ENCODE measurements at regions not wholly inside any gene's neighbourhood (a gene's known extent, or its start where the extent isn't known, plus 50 kb on each side); places are given as distances from the start of the nearest gene placed in this dataset.

- no peak overlapping the region for H3K4me3 ChIP-seq (ENCODE audit: insufficient read depth, low read depth, low read length)
- no peaks in the 10 kb centered on the region for H3K79me2 ChIP-seq (ENCODE audit: insufficient read depth, low read length)
- TF ChIP-seq EZH2 (IDR thresholded peaks at IDR 0.05; ENCODE audit: insufficient read depth, low read length) (no peak), CTCF (IDR thresholded peaks at IDR 0.05; ENCODE audit: insufficient read depth, low read depth, low read length) (no peak)
- DNase-seq (ENCODE audit: low read depth) (no peak), FAIRE-seq (no peak)
- H3K4me3 Mint-ChIP-seq (ENCODE audit: unreplicated experiment): no peak overlapping the region
- H2AFZ ChIP-seq (ENCODE audit: low read depth, low read length): no peak overlapping the region
- H3K4me1 ChIP-seq (ENCODE audit: insufficient read depth, low read length): no peaks in the 10 kb centered on the region
- H3K27me3 Mint-ChIP-seq (ENCODE audit: low read depth, unreplicated experiment): no peaks in the 10 kb centered on the region
- H3K9me3 ChIP-seq (ENCODE audit: insufficient read depth, low read depth, low read length): no peaks in the 10 kb centered on the region
- no peak overlapping the region for H3K27ac ChIP-seq (ENCODE audit: low read depth, low read length)
- H3K4me1 Mint-ChIP-seq (ENCODE audit: low read depth, unreplicated experiment): no peaks in the 10 kb centered on the region
- no peaks in the 10 kb centered on the region for H3K36me3 ChIP-seq (ENCODE audit: insufficient read depth, low read length)
- no peaks in the 10 kb centered on the region for H4K20me1 ChIP-seq (ENCODE audit: insufficient read depth, low read length)
- H3K27ac Mint-ChIP-seq (ENCODE audit: unreplicated experiment): no peak overlapping the region
- H3K9ac ChIP-seq (ENCODE audit: low read length): no peak overlapping the region
- no peaks in the 10 kb centered on the region for H3K27me3 ChIP-seq (ENCODE audit: insufficient read depth, low read length)
- H3K9me3 Mint-ChIP-seq (ENCODE audit: unreplicated experiment): peaks cover 2% of the 10 kb centered on the region
- no peaks in the 10 kb centered on the region for H3K36me3 Mint-ChIP-seq (ENCODE audit: low read depth, unreplicated experiment)
- no peak overlapping the region for H3K4me2 ChIP-seq (ENCODE audit: low read length)
These were observed 72.0 kb upstream of the API5 start for GRCh38 chr11:43239791-43240190.

GRCh38 chr11:43242401-43242800 is 69.4 kb upstream of the API5 start:
- FAIRE-seq (no peak), DNase-seq (ENCODE audit: low read depth) (no peak)
- Histone ChIP-seq H4K20me1 (ENCODE audit: insufficient read depth, low read length) (no peaks in the 10 kb centered on the region), H2AFZ (ENCODE audit: low read depth, low read length) (no peak overlapping the region), H3K4me2 (ENCODE audit: low read length) (no peak overlapping the region), H3K9ac (ENCODE audit: low read length) (no peak overlapping the region), H3K79me2 (ENCODE audit: insufficient read depth, low read length) (no peaks in the 10 kb centered on the region), H3K4me3 (ENCODE audit: insufficient read depth, low read depth, low read length) (no peak overlapping the region), H3K9me3 (ENCODE audit: insufficient read depth, low read depth, low read length) (no peaks in the 10 kb centered on the region), H3K36me3 (ENCODE audit: insufficient read depth, low read length) (no peaks in the 10 kb centered on the region), H3K27ac (ENCODE audit: low read depth, low read length) (no peak overlapping the region), H3K27me3 (ENCODE audit: insufficient read depth, low read length) (no peaks in the 10 kb centered on the region), H3K4me1 (ENCODE audit: insufficient read depth, low read length) (no peaks in the 10 kb centered on the region)
- no peaks in the 10 kb centered on the region for H3K27me3 Mint-ChIP-seq (ENCODE audit: low read depth, unreplicated experiment)
- no peak overlapping the region for H3K4me3 Mint-ChIP-seq (ENCODE audit: unreplicated experiment)
- H3K36me3 Mint-ChIP-seq (ENCODE audit: low read depth, unreplicated experiment): no peaks in the 10 kb centered on the region
- TF ChIP-seq EZH2 (IDR thresholded peaks at IDR 0.05; ENCODE audit: insufficient read depth, low read length) (no peak), CTCF (IDR thresholded peaks at IDR 0.05; ENCODE audit: insufficient read depth, low read depth, low read length) (no peak)
- no peaks in the 10 kb centered on the region for H3K4me1 Mint-ChIP-seq (ENCODE audit: low read depth, unreplicated experiment)
- peaks cover 3% of the 10 kb centered on the region for H3K9me3 Mint-ChIP-seq (ENCODE audit: unreplicated experiment)
- no peak overlapping the region for H3K27ac Mint-ChIP-seq (ENCODE audit: unreplicated experiment)

DNA sequence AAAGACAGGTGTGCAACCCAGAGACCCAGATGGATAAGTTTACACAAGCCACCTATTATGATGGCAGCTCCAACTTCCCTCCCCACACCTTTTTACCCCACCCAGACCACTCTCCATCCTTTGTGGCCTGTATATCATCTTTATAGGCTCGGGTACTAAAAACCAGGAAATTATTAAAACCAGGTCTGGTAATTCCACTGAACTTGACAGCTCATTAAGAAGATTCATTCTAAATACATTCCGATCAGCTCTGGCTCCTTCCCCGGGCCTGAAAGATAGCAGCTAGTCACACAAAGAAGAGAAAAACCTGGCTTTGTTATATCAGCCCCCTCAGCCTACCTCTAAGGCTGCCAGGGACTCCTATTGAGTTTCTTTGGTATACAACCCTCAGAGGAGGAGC is 67.9 kb upstream of the API5 start:
- Histone ChIP-seq H3K4me3 (ENCODE audit: insufficient read depth, low read depth, low read length) (no peak overlapping the region), H3K79me2 (ENCODE audit: insufficient read depth, low read length) (no peaks in the 10 kb centered on the region), H3K27ac (ENCODE audit: low read depth, low read length) (no peak overlapping the region), H3K9me3 (ENCODE audit: insufficient read depth, low read depth, low read length) (no peaks in the 10 kb centered on the region), H3K9ac (ENCODE audit: low read length) (no peak overlapping the region), H3K27me3 (ENCODE audit: insufficient read depth, low read length) (no peaks in the 10 kb centered on the region), H3K4me1 (ENCODE audit: insufficient read depth, low read length) (no peaks in the 10 kb centered on the region), H2AFZ (ENCODE audit: low read depth, low read length) (no peak overlapping the region), H4K20me1 (ENCODE audit: insufficient read depth, low read length) (no peaks in the 10 kb centered on the region), H3K4me2 (ENCODE audit: low read length) (no peak overlapping the region), H3K36me3 (ENCODE audit: insufficient read depth, low read length) (no peaks in the 10 kb centered on the region)
- Mint-ChIP-seq H3K27ac (ENCODE audit: unreplicated experiment) (no peak overlapping the region), H3K27me3 (ENCODE audit: low read depth, unreplicated experiment) (no peaks in the 10 kb centered on the region), H3K36me3 (ENCODE audit: low read depth, unreplicated experiment) (no peaks in the 10 kb centered on the region), H3K4me3 (ENCODE audit: unreplicated experiment) (no peak overlapping the region), H3K4me1 (ENCODE audit: low read depth, unreplicated experiment) (no peaks in the 10 kb centered on the region), H3K9me3 (ENCODE audit: unreplicated experiment) (peaks cover 2% of the 10 kb centered on the region)
- DNase-seq (ENCODE audit: low read depth): no peak
- TF ChIP-seq CTCF (IDR thresholded peaks at IDR 0.05; ENCODE audit: insufficient read depth, low read depth, low read length): no peak
- no peak for TF ChIP-seq EZH2 (IDR thresholded peaks at IDR 0.05; ENCODE audit: insufficient read depth, low read length)
- FAIRE-seq: no peak
